GM19240 (cell line): ENCODE measurements at regions not wholly inside any gene's neighbourhood (a gene's known extent, or its start where the extent isn't known, plus 50 kb on each side); places are given as distances from the start of the nearest gene placed in this dataset.

ENCODE experiments used
- DNase-seq: peaks from one replicate; pipeline ENCODE4 v3.0.0; 2011; ENCODE audit warnings: low spot score; ENCODE audit not compliant: insufficient read length

- no peak for DNase-seq
These were observed 124.5 kb upstream of the THY1 start for GRCh38 chr11:119547511-119547910.

DNA sequence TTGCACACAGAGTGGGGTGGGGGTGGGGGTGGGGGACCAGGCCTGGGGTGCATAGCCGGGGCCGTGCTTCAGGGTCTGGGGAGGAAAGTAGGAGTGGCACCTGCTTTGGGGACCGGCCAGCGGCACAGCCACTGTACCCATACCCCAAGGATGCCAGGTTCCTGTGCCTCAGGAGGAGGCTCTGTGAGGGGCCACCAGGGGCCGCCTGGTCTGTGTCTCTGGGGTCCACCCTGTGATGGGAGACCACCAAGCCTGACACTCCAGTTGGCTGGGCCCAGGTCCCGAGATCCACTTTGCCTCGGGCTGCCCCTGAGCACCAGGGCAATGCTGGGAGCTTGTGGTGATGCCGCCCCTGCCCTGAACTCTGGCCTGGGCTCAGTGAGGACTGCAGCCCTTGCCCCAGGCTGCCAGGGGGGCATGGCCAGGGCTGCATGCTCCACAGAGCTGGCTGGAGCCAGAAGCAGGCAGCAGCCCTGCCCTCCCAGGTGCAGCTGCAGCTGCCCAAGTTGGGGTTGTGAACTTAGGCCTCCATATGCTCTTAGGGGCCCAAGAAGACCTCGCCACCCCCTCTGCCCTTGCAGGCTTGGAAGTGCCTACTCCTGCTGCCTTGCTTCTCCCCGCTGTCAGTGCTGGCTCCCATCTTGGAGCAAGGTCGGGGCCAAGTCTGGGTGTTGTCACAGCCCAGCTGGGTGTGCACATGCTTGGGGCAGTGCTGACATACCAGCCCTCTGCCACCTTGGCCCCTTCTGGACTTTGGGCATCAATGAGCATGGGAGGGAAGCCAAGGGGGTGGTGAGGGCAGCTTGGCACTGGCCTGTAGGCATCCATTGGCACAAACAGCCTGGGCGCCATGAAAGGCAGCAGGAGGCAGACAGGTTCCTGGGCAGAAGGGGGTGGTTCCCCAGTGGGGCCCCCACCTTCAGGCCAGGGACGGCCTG, 123.3 kb upstream of the THY1 start:
- no peak for DNase-seq

DNA sequence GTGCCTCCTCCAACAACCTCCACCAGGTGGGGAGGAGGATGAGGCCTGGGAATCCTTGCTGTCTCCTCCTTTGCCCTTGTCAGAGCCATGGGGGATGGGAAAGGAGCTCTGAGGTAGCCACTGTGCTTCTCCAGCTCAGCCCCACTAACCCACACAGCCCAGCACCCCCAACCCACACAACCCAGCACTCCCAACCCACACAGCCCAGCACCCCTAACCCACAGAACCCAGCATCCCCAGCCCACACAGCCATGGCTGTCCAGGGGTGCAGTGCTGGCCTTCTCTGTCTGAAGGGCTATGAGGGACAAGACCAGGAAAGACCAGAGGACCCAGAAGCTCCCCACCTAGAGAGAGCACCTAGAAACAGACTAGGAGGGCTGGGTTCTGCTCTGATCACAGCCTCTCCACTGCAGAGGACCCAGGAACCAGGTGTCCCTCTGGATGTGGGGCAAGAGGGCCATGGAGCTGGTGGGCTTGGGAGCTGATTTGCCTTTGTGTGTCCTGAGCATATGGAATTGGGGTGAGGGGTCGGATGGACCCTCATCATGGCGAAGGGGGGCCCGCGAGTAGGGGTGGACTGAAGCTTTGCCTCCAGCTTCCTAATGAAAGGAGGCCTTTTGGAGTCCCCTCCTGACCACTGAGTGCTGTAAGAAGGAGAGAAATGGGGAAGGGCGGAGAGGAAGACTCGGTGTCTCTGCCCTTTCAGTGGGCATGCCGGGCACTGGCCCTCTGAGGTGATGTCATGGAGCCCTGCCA, 117.6 kb upstream of the THY1 start:
- DNase-seq: no peak

DNA sequence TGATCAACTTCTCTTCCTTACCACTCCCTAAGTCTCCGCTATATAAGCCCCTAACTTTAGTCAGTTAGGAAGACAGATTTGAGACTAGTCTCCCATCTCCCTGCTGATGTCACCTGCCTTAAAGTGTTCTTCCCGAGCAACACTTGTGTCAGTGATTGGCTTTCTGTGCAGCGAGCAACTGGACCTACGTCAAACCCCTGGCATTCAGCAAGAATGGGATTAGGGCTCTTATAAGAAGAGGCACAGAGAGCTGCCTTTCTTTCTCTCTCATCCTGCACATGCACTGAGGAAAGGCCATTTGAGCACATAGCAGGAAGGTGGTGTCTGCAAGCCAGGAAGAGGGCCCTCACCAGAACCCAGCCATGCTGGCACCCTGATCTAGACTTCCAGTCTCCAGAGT, 116.6 kb upstream of the THY1 start:
- no peak for DNase-seq

DNA sequence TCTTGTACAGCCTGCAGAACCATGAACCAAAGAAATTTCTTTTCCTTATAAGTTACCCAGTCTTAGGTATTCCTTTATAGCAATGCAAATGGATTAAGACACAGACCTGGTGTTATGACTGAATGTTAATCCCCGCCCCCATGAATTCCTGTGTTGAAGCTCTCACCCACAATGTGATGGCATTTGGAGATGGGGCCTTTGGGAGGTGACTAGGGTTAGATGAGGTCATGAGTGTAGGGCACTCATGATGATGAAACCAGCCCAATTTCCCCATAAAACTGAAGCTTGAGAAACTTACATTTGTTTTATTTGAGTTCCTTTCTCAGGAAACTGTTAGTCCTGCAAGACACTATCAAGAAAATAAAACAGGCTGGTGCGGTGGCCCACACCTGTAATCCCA, 115.8 kb upstream of the THY1 start:
- DNase-seq: no peak

- DNase-seq: no peak
These were observed 114.6 kb upstream of the THY1 start for GRCh38 chr11:119537306-119538253.

GRCh38 chr11:119536801-119537200, 113.8 kb upstream of the THY1 start:
- no peak for DNase-seq

DNA sequence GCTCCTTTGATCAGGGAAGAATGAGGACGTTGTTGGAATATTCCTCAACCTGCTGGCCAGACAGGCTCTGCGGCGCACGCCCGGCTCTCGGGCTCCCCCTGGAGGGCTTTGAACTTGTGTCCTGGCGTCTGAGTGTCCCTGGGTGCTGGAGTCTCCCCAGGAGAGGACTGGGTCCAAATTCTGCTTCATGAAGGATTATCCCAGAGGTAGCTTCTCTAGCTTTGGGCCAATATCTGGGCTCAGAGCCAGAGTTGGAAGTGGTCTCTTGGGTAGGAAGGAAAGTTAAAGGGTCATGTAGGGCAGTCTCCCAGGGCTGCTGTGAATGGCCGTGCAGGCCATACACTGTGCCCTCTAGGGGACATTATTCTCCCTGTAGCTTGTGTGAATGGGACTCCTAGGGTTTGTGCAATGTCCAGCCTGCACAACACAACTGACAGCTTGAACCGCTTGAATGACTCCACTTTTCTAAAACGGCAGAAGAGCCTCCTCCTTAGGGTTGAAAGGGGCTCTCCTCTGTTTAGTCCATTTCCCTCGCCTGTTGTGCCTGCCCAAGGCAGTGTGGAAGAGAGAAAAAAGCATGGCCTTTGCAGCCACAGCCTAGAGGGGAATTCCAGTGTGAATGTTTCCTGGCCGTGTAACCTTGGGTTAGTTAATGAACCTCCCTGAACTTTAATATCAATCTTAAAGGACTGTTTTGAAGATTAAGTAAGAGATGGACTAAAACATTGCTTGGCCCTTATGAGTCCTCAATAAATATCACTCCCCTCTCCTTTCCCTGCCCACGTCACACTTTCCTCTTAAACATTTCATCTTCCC, 111.2 kb upstream of the THY1 start:
- DNase-seq: peak; percentile 55

DNA sequence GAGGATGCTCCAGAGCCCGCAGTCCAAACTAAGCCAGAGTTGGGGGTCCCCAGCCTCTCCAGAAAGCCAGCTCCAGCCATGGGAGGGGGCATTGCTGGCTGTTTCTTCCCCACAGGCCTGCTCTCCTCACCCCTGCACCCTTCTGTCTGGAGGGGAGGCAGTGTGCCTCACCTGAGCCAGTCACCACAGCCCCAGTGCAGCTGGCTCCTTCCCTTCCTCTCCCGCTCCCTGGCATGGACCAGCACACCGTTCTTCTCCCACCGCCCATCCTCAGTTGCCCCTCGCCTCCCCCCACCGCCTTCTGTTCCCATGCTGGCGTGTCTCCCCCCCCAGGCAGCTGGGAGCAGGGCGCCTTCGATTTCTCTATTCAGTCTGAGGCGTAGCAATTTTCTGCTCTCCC, 110.5 kb upstream of the THY1 start:
- DNase-seq: no peak

DNA sequence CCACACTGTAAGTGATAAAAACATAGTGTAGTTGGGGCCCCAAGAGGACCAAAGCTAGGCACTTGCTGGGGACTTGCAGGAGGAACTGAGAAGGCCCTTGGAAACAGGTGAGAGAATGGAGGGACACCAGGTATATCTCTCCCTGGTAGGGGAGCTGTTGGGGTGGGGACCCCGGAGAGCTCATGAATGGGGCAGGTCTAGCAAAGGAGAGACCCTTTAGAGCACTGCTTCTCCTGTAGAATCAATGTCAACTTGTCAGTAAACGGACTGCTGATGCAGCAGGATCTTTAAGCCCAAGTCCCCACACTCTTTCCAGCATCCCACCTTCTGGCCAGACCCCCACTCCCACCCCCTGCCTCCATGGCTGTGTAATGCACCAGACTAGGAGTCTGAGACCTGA, 109.6 kb upstream of the THY1 start:
- no peak for DNase-seq

GRCh38 chr11:119531623-119532022, 108.7 kb upstream of the THY1 start:
- no peak for DNase-seq

DNA sequence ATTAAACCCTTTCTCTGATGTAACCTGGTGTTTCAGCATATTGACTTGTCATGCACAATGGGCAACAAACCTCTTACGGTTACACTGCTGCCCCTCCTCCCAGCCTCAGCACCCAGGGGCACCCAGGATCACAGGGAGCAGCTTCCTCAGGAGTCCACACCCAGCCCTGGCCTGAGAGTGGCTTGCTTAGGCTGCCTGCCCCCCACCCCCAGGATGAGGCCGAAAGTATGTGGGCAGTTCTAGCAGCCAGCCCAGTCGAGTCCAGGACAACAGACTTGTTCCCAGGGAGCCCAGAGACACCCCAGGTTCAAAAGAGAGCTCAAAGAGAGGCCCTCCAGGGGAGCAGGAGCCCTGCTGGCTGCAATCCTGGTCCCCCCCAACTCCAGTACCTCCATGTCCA, 108.1 kb upstream of the THY1 start:
- DNase-seq: no peak

DNA sequence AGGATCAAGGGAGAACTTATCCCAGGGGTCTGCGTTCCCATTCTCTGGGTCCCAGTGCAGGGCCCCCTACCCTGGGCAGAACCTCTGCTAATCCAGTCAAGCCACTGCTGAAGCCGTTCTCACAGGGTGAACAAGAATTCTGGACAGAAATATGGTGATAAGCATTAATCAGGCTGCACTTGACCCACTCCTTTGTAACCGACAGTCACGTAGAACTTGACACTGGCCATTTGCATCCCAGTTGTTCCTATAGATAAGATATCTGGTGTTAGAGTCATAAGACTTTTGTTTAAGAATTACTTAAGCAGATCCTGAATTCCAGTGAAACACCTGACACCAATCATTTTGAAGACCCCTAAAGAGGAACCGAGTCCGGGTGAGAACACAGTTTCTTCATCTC, 107.5 kb upstream of the THY1 start:
- DNase-seq: no peak

DNA sequence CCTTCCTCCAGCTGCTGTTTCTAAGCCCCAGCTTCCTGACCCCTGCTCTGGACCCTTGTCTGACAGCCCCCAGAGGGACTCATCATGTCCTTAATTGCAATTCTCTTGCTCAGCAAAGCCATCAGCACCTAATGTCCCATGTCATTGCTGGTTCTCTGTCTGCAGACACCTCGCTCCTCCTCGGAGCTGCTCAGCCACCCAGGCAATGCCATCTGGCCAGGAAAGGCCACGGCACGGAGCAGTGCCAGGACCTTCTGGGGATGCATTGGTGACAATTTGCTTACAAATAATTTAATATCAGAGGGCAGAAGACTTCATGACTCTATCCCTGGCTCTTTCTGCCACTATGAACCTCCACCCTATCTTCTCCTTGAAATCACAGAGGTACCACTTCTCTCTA, 107.0 kb upstream of the THY1 start:
- DNase-seq: no peak

DNA sequence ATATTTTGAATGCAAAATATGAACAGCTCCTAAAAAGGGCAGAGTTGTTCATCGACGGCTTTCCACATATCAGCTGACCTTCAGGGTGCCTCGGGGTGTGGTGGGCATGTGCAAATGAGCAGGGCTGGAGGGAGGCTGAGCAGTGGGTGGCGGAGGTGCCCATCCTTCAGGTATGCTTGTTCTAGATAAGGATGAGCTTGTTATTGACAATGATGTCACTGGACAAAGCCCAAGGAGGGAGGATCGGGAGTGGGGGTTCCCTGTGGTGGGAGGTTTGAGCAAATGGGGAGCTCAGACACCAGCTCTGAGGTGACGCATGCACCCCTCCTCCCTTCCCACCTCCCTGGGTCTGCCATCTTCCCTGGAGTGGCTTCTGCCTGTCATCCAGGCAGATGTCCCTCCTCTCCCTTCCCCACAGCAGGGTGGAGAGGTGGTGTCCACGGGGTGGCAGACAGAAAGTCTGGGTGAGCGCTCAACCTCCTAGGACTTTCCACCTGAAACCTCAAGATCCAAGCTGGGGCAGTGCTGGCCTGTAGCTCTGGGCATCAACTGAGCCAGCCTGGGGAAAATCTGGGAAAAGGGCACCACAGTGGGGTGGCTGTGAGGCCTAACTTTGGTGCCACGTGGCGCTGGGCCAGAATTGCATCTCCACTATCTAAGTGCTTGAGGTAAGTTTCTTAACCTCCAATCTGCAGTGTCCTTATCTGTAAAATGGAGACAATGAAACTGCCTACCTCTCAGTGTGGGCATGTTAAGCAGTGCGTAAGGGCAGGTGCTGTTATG, 106.3 kb upstream of the THY1 start:
- DNase-seq: no peak

DNA sequence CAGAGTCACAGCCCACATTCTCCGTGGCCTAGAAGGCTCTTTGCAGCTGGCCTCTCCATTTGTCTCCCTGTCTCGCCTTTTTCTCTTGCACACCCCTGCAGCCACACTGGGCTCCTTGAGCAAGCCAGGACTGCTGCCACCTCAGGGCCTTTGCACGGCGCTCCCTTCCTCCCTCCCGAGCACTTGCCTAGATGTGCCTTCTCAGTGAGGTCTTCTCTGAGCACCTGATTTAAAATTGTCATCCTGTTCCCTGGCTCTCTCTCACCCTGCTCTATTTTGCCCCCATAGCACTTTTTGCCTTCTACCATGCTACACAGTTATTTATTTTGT, 102.9 kb upstream of the THY1 start:
- DNase-seq: no peak

DNA sequence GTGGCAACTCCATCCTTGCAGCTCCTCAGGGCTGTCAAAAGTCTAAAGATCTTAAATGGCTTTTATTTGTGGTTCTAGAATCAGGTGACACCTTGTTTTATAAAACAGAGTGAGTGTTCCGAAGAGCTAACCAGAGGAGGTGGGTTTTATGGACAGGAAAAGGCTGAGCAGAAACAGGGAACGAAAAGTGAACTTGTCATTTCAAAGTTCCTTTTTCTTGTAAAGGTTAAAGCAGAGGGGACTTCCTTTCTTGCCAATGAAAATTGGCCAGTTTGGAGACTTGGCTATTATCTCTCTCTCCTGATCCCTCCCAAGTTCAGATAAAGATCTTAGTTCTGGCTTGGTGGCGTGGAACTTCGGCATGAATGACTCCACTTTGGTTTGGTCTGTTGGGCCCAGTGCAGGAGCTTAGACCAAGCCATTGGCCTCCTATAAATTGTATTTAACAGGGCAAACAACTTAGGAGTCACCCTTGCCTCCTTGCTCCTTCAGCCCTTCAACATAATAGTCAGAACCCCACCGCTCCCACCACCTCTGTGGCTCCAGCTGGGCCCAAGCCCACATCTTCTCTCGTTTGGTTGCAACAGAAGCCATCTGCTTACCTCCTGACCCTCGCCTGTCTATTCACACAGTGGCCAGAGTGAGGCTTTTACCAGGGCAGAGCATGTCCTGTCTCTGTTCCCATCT, 102.4 kb upstream of the THY1 start:
- no peak for DNase-seq

DNA sequence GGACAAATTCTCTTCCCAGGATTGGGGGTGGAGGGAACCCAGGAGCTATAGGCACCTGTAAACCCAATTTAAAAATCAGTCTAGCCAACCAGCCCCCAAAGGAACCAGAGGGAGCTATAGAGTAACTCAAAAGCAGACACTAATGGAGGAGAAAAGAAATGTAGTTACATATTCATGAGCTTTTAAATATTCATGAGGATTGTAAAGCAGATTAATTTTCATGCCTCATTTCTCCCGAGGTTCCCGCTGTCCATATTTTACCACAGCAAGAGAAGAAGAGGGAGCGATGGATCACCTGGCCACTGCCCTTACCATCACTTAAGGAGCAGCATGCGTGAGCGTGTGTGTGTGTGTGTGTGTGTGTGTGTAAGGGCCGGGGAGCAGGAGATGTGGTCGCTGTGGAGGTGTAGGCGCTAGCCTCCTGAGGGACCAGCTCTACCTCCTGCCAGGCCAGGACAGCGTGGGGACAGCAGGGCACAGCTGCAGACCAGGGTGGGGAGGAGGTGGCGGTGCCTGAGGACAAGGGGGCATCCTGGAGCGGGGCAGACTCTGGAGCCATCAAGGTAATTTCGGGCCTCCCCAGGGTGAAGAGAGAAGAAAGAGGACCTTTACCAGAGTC, 100.7 kb upstream of the THY1 start:
- no peak for DNase-seq

DNA sequence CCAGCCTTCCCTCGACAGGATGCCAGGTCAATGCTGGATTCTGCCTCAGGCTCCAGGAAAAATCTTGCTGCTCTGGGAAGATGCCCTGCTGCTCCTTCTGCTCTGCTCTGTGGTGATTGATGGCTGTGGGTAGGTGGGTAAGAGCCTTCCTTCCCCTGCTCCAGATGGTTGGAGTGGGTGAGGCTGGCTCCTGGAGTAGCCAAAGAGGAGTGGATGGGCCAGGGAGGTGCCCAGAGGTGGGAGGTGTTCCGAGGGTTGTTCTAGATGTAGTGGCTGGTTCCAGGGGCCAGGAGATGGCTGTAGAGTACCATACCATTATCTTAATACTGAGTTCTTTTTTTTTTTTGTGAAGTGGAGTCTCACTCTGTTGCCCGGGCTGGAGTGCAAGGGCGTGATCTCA, 99.6 kb upstream of the THY1 start:
- DNase-seq: no peak
